Mesothelial cell of epicardium (in vitro differentiated cells): ENCODE measurements at regions not wholly inside any gene's neighbourhood (a gene's known extent, or its start where the extent isn't known, plus 50 kb on each side); places are given as distances from the start of the nearest gene placed in this dataset.

Experiments
- DNase-seq, 2 experiments: peaks; one replicate each; pipeline ENCODE4 v3.0.0; 2021; ENCODE audit warnings: low spot score in 2 of 2; ENCODE audit not compliant: unreplicated experiment in 2 of 2
- H3K27ac Mint-ChIP-seq: 2 replicates; pipeline ENCODE4 v1.8.0; 2021; ENCODE audit warnings: mixed read lengths
- H3K27me3 Mint-ChIP-seq: 2 replicates; pipeline ENCODE4 v1.8.0; 2021; ENCODE audit warnings: low read depth, mixed read lengths
- H3K36me3 Mint-ChIP-seq: 2 replicates; pipeline ENCODE4 v1.8.0; 2021; ENCODE audit warnings: mixed read lengths
- H3K4me1 Mint-ChIP-seq: 2 replicates; pipeline ENCODE4 v1.8.0; 2021; ENCODE audit warnings: mixed read lengths
- H3K4me3 Mint-ChIP-seq: 2 replicates; pipeline ENCODE4 v1.8.0; 2021; ENCODE audit warnings: mild to moderate bottlenecking, moderate library complexity, mixed read lengths
- H3K9me3 Mint-ChIP-seq: 2 replicates; pipeline ENCODE4 v1.8.0; 2021; ENCODE audit warnings: mixed read lengths
- CTCF ChIP-seq: fragments of 200-600 bp; sonication (generic); IDR thresholded peaks from one replicate; pipeline ENCODE4 v1.5.0; 2021; ENCODE audit warnings: antibody characterized with exemption; ENCODE audit not compliant: unreplicated experiment

GRCh38 chr5:52469835-52470234 is 317.9 kb upstream of the ITGA1 start:
- TF ChIP-seq CTCF: no peak
- Mint-ChIP-seq H3K4me1 (peaks cover 29% of the 10 kb centered on the region), H3K9me3 (no peaks in the 10 kb centered on the region), H3K27me3 (no peaks in the 10 kb centered on the region), H3K27ac (peak overlapping the region; percentile 76), H3K4me3 (no peak overlapping the region), H3K36me3 (no peaks in the 10 kb centered on the region)
- DNase-seq: no peak

- Mint-ChIP-seq H3K4me1 (no peaks in the 10 kb centered on the region), H3K27me3 (no peaks in the 10 kb centered on the region), H3K27ac (no peak overlapping the region), H3K9me3 (peaks cover 21% of the 10 kb centered on the region), H3K36me3 (no peaks in the 10 kb centered on the region), H3K4me3 (no peak overlapping the region)
- no peak for DNase-seq
- TF ChIP-seq CTCF: no peak
Measured at GRCh38 chr5:52476346-52476745, 311.4 kb upstream of the ITGA1 start.

GRCh38 chr5:52481201-52481600 is 306.5 kb upstream of the ITGA1 start:
- H3K36me3 Mint-ChIP-seq: no peaks in the 10 kb centered on the region
- no peak overlapping the region for H3K27ac Mint-ChIP-seq
- TF ChIP-seq CTCF: no peak
- no peaks in the 10 kb centered on the region for H3K4me1 Mint-ChIP-seq
- H3K4me3 Mint-ChIP-seq: no peak overlapping the region
- H3K27me3 Mint-ChIP-seq: peaks cover 2% of the 10 kb centered on the region
- DNase-seq: no peak
- peaks cover 21% of the 10 kb centered on the region for H3K9me3 Mint-ChIP-seq

- peaks cover 2% of the 10 kb centered on the region for H3K27me3 Mint-ChIP-seq
- no peak for DNase-seq
- no peak overlapping the region for H3K27ac Mint-ChIP-seq
- H3K4me3 Mint-ChIP-seq: no peak overlapping the region
- no peaks in the 10 kb centered on the region for H3K4me1 Mint-ChIP-seq
- peaks cover 21% of the 10 kb centered on the region for H3K9me3 Mint-ChIP-seq
- TF ChIP-seq CTCF: no peak
- H3K36me3 Mint-ChIP-seq: no peaks in the 10 kb centered on the region
Measured at GRCh38 chr5:52481851-52482250, 305.9 kb upstream of the ITGA1 start.

- DNase-seq: no peak
- no peaks in the 10 kb centered on the region for H3K27me3 Mint-ChIP-seq
Measured at GRCh38 chr5:52491071-52491787, 296.5 kb upstream of the ITGA1 start.

More at GRCh38 chr5:52491071-52491787, 296.5 kb upstream of the ITGA1 start:
- Mint-ChIP-seq H3K36me3 (no peaks in the 10 kb centered on the region), H3K9me3 (no peaks in the 10 kb centered on the region), H3K4me1 (no peaks in the 10 kb centered on the region), H3K4me3 (no peak overlapping the region), H3K27ac (no peak overlapping the region)
- no peak for TF ChIP-seq CTCF
